Esophagus muscularis mucosa (tissue), 3 donors: ENCODE measurements at regions not wholly inside any gene's neighbourhood (a gene's known extent, or its start where the extent isn't known, plus 50 kb on each side); places are given as distances from the start of the nearest gene placed in this dataset.
"Not testable (repeated sequence)": the region's sequence is repeated elsewhere in the genome, so short reads cannot be mapped to it uniquely, and the experiment has no call there.

Experiments
- POLR2A ChIP-seq: fragments of 450-650 bp; IDR thresholded peaks from one replicate; pipeline ENCODE4 v1.6.1; 2017; ENCODE audit warnings: antibody characterized with exemption, moderate library complexity, mild to moderate bottlenecking, low read depth
- POLR2AphosphoS5 ChIP-seq, 2 donors: sonication (generic); formaldehyde crosslinking; IDR thresholded peaks; one replicate each; pipeline ENCODE4 v1.6.1; 2017; ENCODE audit warnings: antibody characterized with exemption in 2 of 2
- TF ChIP-seq, protein P1 (sequence below), 3 experiments: fragments of 200-600 bp in 2 of 3; fragments of 450-650 bp in 1 of 3; sonication (generic) in 2 of 3; IDR thresholded peaks; one replicate each; pipeline ENCODE4 v1.5.1; 2017 to 2019; ENCODE audit warnings: antibody characterized with exemption in 3 of 3, mild to moderate bottlenecking in 2 of 3, moderate library complexity in 1 of 3

- TF ChIP-seq, protein P1, sequence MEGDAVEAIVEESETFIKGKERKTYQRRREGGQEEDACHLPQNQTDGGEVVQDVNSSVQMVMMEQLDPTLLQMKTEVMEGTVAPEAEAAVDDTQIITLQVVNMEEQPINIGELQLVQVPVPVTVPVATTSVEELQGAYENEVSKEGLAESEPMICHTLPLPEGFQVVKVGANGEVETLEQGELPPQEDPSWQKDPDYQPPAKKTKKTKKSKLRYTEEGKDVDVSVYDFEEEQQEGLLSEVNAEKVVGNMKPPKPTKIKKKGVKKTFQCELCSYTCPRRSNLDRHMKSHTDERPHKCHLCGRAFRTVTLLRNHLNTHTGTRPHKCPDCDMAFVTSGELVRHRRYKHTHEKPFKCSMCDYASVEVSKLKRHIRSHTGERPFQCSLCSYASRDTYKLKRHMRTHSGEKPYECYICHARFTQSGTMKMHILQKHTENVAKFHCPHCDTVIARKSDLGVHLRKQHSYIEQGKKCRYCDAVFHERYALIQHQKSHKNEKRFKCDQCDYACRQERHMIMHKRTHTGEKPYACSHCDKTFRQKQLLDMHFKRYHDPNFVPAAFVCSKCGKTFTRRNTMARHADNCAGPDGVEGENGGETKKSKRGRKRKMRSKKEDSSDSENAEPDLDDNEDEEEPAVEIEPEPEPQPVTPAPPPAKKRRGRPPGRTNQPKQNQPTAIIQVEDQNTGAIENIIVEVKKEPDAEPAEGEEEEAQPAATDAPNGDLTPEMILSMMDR (IDR thresholded peaks at IDR 0.05) = not testable (repeated sequence)
- not testable (repeated sequence) for TF ChIP-seq POLR2A; POLR2AphosphoS5 (IDR thresholded peaks at IDR 0.05)
Measured at GRCh38 chr1:794310-794709, 107.9 kb upstream of the OR4F16 start.
